Nephron progenitor cell (in vitro differentiated cells): ENCODE measurements at regions not wholly inside any gene's neighbourhood (a gene's known extent, or its start where the extent isn't known, plus 50 kb on each side); places are given as distances from the start of the nearest gene placed in this dataset.
"Not testable (repeated sequence)": the region's sequence is repeated elsewhere in the genome, so short reads cannot be mapped to it uniquely, and the experiment has no call there.

ENCODE experiments used
- DNase-seq: peaks from one replicate; pipeline ENCODE4 v3.0.0; 2021
- H3K27ac Mint-ChIP-seq: 2 replicates; pipeline ENCODE4 v1.8.0; 2021; ENCODE audit warnings: mild to moderate bottlenecking, moderate library complexity, mixed read lengths
- H3K27me3 Mint-ChIP-seq: 2 replicates; pipeline ENCODE4 v1.8.0; 2021; ENCODE audit warnings: mild to moderate bottlenecking, low read depth, mixed read lengths; ENCODE audit not compliant: poor library complexity
- H3K36me3 Mint-ChIP-seq: 2 replicates; pipeline ENCODE4 v1.8.0; 2021; ENCODE audit warnings: low read depth, mixed read lengths
- H3K4me1 Mint-ChIP-seq: 2 replicates; pipeline ENCODE4 v1.8.0; 2021; ENCODE audit warnings: mixed read lengths
- H3K4me3 Mint-ChIP-seq: 2 replicates; pipeline ENCODE4 v1.8.0; 2021; ENCODE audit warnings: mild to moderate bottlenecking, moderate library complexity, mixed read lengths
- H3K9me3 Mint-ChIP-seq: 2 replicates; pipeline ENCODE4 v1.8.0; 2021; ENCODE audit warnings: mild to moderate bottlenecking, moderate library complexity, mixed read lengths
- CTCF ChIP-seq: fragments of 200-600 bp; sonication (generic); IDR thresholded peaks from 2 replicates; pipeline ENCODE4 v1.5.0; 2021; ENCODE audit warnings: antibody characterized with exemption

GRCh38 chr3:144585408-144585807, 613.8 kb downstream of the DIPK2A start:
- H3K36me3 Mint-ChIP-seq: no peaks in the 10 kb centered on the region
- H3K27ac Mint-ChIP-seq: no peak overlapping the region
- peaks cover 3% of the 10 kb centered on the region for H3K9me3 Mint-ChIP-seq
- no peak overlapping the region for H3K4me3 Mint-ChIP-seq
- TF ChIP-seq CTCF: no peak
- no peaks in the 10 kb centered on the region for H3K4me1 Mint-ChIP-seq
- no peak for DNase-seq
- no peaks in the 10 kb centered on the region for H3K27me3 Mint-ChIP-seq

- Mint-ChIP-seq H3K27me3 (no peaks in the 10 kb centered on the region), H3K4me1 (no peaks in the 10 kb centered on the region), H3K9me3 (peaks cover 3% of the 10 kb centered on the region), H3K36me3 (no peaks in the 10 kb centered on the region), H3K4me3 (no peak overlapping the region), H3K27ac (no peak overlapping the region)
- no peak for DNase-seq
- TF ChIP-seq CTCF: no peak
Observed at GRCh38 chr3:144585953-144586352, 614.3 kb downstream of the DIPK2A start.

- no peak for TF ChIP-seq CTCF
- DNase-seq: no peak
- no peaks in the 10 kb centered on the region for H3K36me3 Mint-ChIP-seq
- peaks cover 3% of the 10 kb centered on the region for H3K9me3 Mint-ChIP-seq
- no peak overlapping the region for H3K4me3 Mint-ChIP-seq
- H3K27ac Mint-ChIP-seq: no peak overlapping the region
- no peaks in the 10 kb centered on the region for H3K4me1 Mint-ChIP-seq
- no peaks in the 10 kb centered on the region for H3K27me3 Mint-ChIP-seq
Observed at GRCh38 chr3:144586382-144586781, 614.8 kb downstream of the DIPK2A start.

- no peak for TF ChIP-seq CTCF
- no peak overlapping the region for H3K27ac Mint-ChIP-seq
- no peaks in the 10 kb centered on the region for H3K4me1 Mint-ChIP-seq
- H3K9me3 Mint-ChIP-seq: no peaks in the 10 kb centered on the region
- H3K4me3 Mint-ChIP-seq: no peak overlapping the region
- H3K36me3 Mint-ChIP-seq: no peaks in the 10 kb centered on the region
- DNase-seq: no peak
- no peaks in the 10 kb centered on the region for H3K27me3 Mint-ChIP-seq
Observed at GRCh38 chr3:144590854-144591253, 619.2 kb downstream of the DIPK2A start.

- Mint-ChIP-seq H3K27me3 (no peaks in the 10 kb centered on the region), H3K4me1 (no peaks in the 10 kb centered on the region), H3K27ac (no peak overlapping the region), H3K36me3 (no peaks in the 10 kb centered on the region), H3K9me3 (peaks cover 14% of the 10 kb centered on the region), H3K4me3 (no peak overlapping the region)
- DNase-seq: no peak
- no peak for TF ChIP-seq CTCF
Observed at GRCh38 chr3:144593881-144594280, 622.3 kb downstream of the DIPK2A start.

GRCh38 chr3:144620236-144620635, 648.6 kb downstream of the DIPK2A start:
- not testable (repeated sequence) for H3K27me3 Mint-ChIP-seq
- peaks cover 35% of the 10 kb centered on the region for H3K9me3 Mint-ChIP-seq

More at GRCh38 chr3:144620236-144620635, 648.6 kb downstream of the DIPK2A start:
- H3K4me3 Mint-ChIP-seq, H3K4me1 Mint-ChIP-seq, DNase-seq, H3K36me3 Mint-ChIP-seq, H3K27ac Mint-ChIP-seq: not testable (repeated sequence)
